ENCODE measurements at regions not wholly inside any gene's neighbourhood (a gene's known extent, or its start where the extent isn't known, plus 50 kb on each side); places are given as distances from the start of the nearest gene placed in this dataset.

GRCh38 chr3:87367736-87368135, 91.4 kb upstream of the POU1F1 start:
- TF ChIP-seq CTCF (IDR thresholded peaks at IDR 0.05; ENCODE audit: poor library complexity, severe bottlenecking) (no peak), EZH2 (IDR thresholded peaks at IDR 0.05; ENCODE audit: borderline replicate concordance, insufficient read depth, low read length, poor library complexity, severe bottlenecking) (no peak), REST (IDR thresholded peaks at IDR 0.05; ENCODE audit: borderline replicate concordance) (no peak), EP300 (conservative IDR thresholded peaks at IDR 0.05; ENCODE audit: poor library complexity, severe bottlenecking) (no peak), POLR2AphosphoS5 (IDR thresholded peaks at IDR 0.05) (no peak), RAD21 (conservative IDR thresholded peaks at IDR 0.05) (no peak), TAF1 (IDR thresholded peaks at IDR 0.05; ENCODE audit: low read depth) (no peak), MXI1 (conservative IDR thresholded peaks at IDR 0.05; ENCODE audit: poor library complexity, severe bottlenecking) (no peak), SMC3 (conservative IDR thresholded peaks at IDR 0.05; ENCODE audit: poor library complexity) (no peak)

All from neural cell (in vitro differentiated cells).